Lower leg skin (tissue), 4 donors: ENCODE measurements at regions not wholly inside any gene's neighbourhood (a gene's known extent, or its start where the extent isn't known, plus 50 kb on each side); places are given as distances from the start of the nearest gene placed in this dataset.
"Not testable (repeated sequence)": the region's sequence is repeated elsewhere in the genome, so short reads cannot be mapped to it uniquely, and the experiment has no call there.

Experiments
- DNase-seq, 2 donors: peaks; one replicate each; pipeline ENCODE4 v3.0.0-alpha.2; 2019; ENCODE audit warnings: low spot score in 2 of 2
- H3K4me3 ChIP-seq: fragments of 200-600 bp; sonication (generic); 2 replicates; pipeline ENCODE4 v1.5.1; 2017; ENCODE audit warnings: mild to moderate bottlenecking, low read depth; ENCODE audit not compliant: poor library complexity, severe bottlenecking
- CTCF ChIP-seq, 3 donors: fragments of 450-650 bp; IDR thresholded peaks; one replicate each; pipeline ENCODE4 v1.5.1; 2016; ENCODE audit warnings: antibody characterized with exemption in 3 of 3, mild to moderate bottlenecking in 3 of 3, moderate library complexity in 2 of 3
- POLR2A ChIP-seq, 2 donors: fragments of 450-650 bp; IDR thresholded peaks; one replicate each; pipeline ENCODE4 v1.6.1; 2016 to 2017; ENCODE audit warnings: antibody characterized with exemption in 2 of 2, mild to moderate bottlenecking in 1 of 2, moderate library complexity in 1 of 2
- WGBS, 2 donors: methylation state at CpG; one replicate each; pipeline ENCODE4 v1.1.5; 2018; 5-methylcytosine and 5-hydroxymethylcytosine counted together
- intact Hi-C: fragments of 100-400 bp; cut with DNase I; formaldehyde crosslinking; loops from one replicate; pipeline ENCODE4 v1.15.0; 2023; ENCODE audit warnings: low total_unique reads

- intact Hi-C loops = no loop called here
- 60 to 62% methylated on average over 2 of the region's 2 CpGs for WGBS, 2 donors
- no peak for DNase-seq
- TF ChIP-seq POLR2A (IDR thresholded peaks at IDR 0.05) = no peak
- TF ChIP-seq CTCF (IDR thresholded peaks at IDR 0.05) = no peak
- H3K4me3 ChIP-seq = no peak overlapping the region
These were observed 306.1 kb downstream of the CPS1 start for GRCh38 chr2:210862283-210863065.

- DNase-seq = no peak
- no peak for TF ChIP-seq CTCF (IDR thresholded peaks at IDR 0.05)
- TF ChIP-seq POLR2A (IDR thresholded peaks at IDR 0.05) = no peak
- no peak overlapping the region for H3K4me3 ChIP-seq
- intact Hi-C loops = no loop called here
- 63 to 69% methylated on average over 1 of the region's 1 CpG for WGBS, 2 donors
These were observed 306.9 kb downstream of the CPS1 start for GRCh38 chr2:210863283-210863682.

GRCh38 chr2:210871566-210871965, 315.2 kb downstream of the CPS1 start:
- intact Hi-C loops, H3K4me3 ChIP-seq, DNase-seq: not testable (repeated sequence)
- WGBS, 2 donors = 76 to 79% methylated on average over 3 of the region's 3 CpGs

- no peak for DNase-seq
- TF ChIP-seq CTCF (IDR thresholded peaks at IDR 0.05) (no peak), POLR2A (IDR thresholded peaks at IDR 0.05) (no peak)
- 52 to 66% methylated on average over 1 of the region's 1 CpG for WGBS, 2 donors
- H3K4me3 ChIP-seq = no peak overlapping the region
- intact Hi-C loops = no loop called here
These were observed 317.2 kb downstream of the CPS1 start for GRCh38 chr2:210873631-210874030.

GRCh38 chr2:210884227-210884626, 327.8 kb downstream of the CPS1 start:
- 73 to 75% methylated on average over 1 of the region's 1 CpG for WGBS, 2 donors

GRCh38 chr2:210888035-210888434, 331.6 kb downstream of the CPS1 start:
- no peak for DNase-seq
- no peak for TF ChIP-seq CTCF (IDR thresholded peaks at IDR 0.05)
- no peak for TF ChIP-seq POLR2A (IDR thresholded peaks at IDR 0.05)
- intact Hi-C loops = no loop called here
- no peak overlapping the region for H3K4me3 ChIP-seq
- 92 to 96% methylated on average over 6 of the region's 6 CpGs for WGBS, 2 donors

More at GRCh38 chr2:210884227-210884626, 327.8 kb downstream of the CPS1 start:
- intact Hi-C loops = no loop called here
- no peak for DNase-seq
- H3K4me3 ChIP-seq = no peak overlapping the region
- TF ChIP-seq POLR2A (IDR thresholded peaks at IDR 0.05) (no peak), CTCF (IDR thresholded peaks at IDR 0.05) (no peak)
